ENCODE measurements at regions not wholly inside any gene's neighbourhood (a gene's known extent, or its start where the extent isn't known, plus 50 kb on each side); places are given as distances from the start of the nearest gene placed in this dataset.

GRCh38 chr2:239462191-239462515, 61.3 kb upstream of the HDAC4 start:
- ATAC-seq (ENCODE audit: poor library complexity) (no peak), DNase-seq (peak in 1 of 14 experiments; percentile 14)
- Histone ChIP-seq H3K36me3 (ENCODE audit: insufficient read depth, low read length) (no peaks in the 10 kb centered on the region), H3K9me3 (ENCODE audit: control insufficient read depth in 1 of 2, insufficient read depth in 1 of 2, low read length in 2 of 2) (no peaks in the 10 kb centered on the region), H3K27me3 (ENCODE audit: control insufficient read depth in 1 of 2, insufficient read depth in 2 of 2, low read length in 2 of 2) (no peaks in the 10 kb centered on the region), H3K4me3 (ENCODE audit: low read length) (no peak overlapping the region), H3K27ac (ENCODE audit: low read depth in 1 of 2, low read length in 2 of 2) (no peak overlapping the region), H3K4me1 (ENCODE audit: insufficient read depth, low read length) (peaks cover 5% of the 10 kb centered on the region)
- Mint-ChIP-seq H3K9me3 (no peaks in the 10 kb centered on the region), H3K4me1 (ENCODE audit: low read depth) (no peaks in the 10 kb centered on the region), H3K36me3 (ENCODE audit: low read depth) (no peaks in the 10 kb centered on the region), H3K27me3 (peaks cover 4% of the 10 kb centered on the region), H3K27ac (no peak overlapping the region), H3K4me3 (no peak overlapping the region)
- ChIA-PET CTCF (no interaction called here), POLR2A (no interaction called here)
- no peak for TF ChIP-seq CTCF (IDR thresholded peaks at IDR 0.05)
- intact Hi-C loops (cut with DNase I, micrococcal nuclease) = no loop called here

DNA sequence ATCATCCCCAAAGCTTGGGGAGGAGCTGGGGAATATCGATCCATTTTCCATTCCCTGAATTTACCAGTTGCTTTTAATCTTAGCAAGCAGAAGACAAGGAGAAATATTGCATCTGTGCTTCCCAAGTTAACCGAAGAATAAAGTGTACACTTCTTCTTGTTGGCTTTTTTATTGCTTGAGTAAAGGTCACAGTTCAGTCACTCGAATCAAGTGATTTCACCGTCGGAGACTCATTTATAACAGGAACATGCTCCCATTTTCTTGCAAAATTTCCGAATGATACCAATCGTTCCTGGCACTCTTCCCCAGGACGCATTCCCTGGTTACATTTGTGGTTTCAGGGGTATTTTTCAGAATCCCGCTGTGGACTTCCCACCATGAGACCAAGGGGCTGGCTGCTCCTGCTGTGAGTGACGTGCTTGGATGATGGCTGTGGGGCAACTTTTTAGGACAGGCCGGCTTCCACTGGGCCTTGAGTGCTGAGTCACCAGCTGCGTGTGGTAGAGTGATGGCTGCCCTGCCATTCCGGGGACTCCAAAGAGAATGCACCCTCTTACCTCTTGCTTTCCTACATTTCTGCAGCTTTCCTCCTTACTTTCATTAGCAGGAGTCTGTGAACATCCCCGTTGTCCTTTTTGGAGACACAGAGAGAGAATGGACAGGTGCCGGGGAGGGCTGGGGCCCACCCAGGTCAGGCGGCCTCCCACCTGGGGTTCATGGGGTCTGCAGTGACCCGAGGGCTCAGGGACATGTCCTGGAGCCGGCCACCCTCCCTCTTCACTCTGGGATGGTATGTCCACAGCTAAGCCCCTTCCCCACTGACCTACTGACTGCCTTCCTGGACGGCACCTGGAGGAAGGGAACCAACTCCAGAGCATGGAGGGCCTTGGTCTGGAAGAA, 60.7 kb upstream of the HDAC4 start:
- Mint-ChIP-seq H3K4me1 (ENCODE audit: low read depth) (no peaks in the 10 kb centered on the region), H3K36me3 (ENCODE audit: low read depth) (no peaks in the 10 kb centered on the region), H3K4me3 (no peak overlapping the region), H3K27me3 (peaks cover 4% of the 10 kb centered on the region), H3K9me3 (no peaks in the 10 kb centered on the region), H3K27ac (no peak overlapping the region)
- DNase-seq = peak in 1 of 14 experiments; percentile 5
- Histone ChIP-seq H3K27me3 (ENCODE audit: control insufficient read depth in 1 of 2, insufficient read depth in 2 of 2, low read length in 2 of 2) (peaks cover 0 to 2% of the 10 kb centered on the region in 2 experiments), H3K36me3 (ENCODE audit: insufficient read depth, low read length) (no peaks in the 10 kb centered on the region), H3K4me3 (ENCODE audit: low read length) (no peak overlapping the region), H3K9me3 (ENCODE audit: control insufficient read depth in 1 of 2, insufficient read depth in 1 of 2, low read length in 2 of 2) (no peaks in the 10 kb centered on the region), H3K4me1 (ENCODE audit: insufficient read depth, low read length) (peaks cover 5% of the 10 kb centered on the region), H3K27ac (ENCODE audit: low read depth in 1 of 2, low read length in 2 of 2) (no peak overlapping the region)
- ChIA-PET POLR2A (no interaction called here), CTCF (no interaction called here)
- intact Hi-C loops (cut with DNase I, micrococcal nuclease) = no loop called here
- ATAC-seq (ENCODE audit: poor library complexity) = no peak
- no peak for TF ChIP-seq CTCF (IDR thresholded peaks at IDR 0.05)

GRCh38 chr2:239460780-239461179, 60.0 kb upstream of the HDAC4 start:
- Histone ChIP-seq H3K27ac (ENCODE audit: low read depth in 1 of 2, low read length in 2 of 2) (no peak overlapping the region), H3K9me3 (ENCODE audit: control insufficient read depth in 1 of 2, insufficient read depth in 1 of 2, low read length in 2 of 2) (peaks cover 0 to 2% of the 10 kb centered on the region in 2 experiments), H3K4me3 (ENCODE audit: low read length) (no peak overlapping the region), H3K27me3 (ENCODE audit: control insufficient read depth in 1 of 2, insufficient read depth in 2 of 2, low read length in 2 of 2) (peaks cover 0 to 7% of the 10 kb centered on the region in 2 experiments), H3K36me3 (ENCODE audit: insufficient read depth, low read length) (no peaks in the 10 kb centered on the region), H3K4me1 (ENCODE audit: insufficient read depth, low read length) (peaks cover 5% of the 10 kb centered on the region)
- Mint-ChIP-seq H3K27ac (no peak overlapping the region), H3K27me3 (peaks cover 7% of the 10 kb centered on the region), H3K9me3 (no peaks in the 10 kb centered on the region), H3K4me1 (ENCODE audit: low read depth) (no peaks in the 10 kb centered on the region), H3K36me3 (ENCODE audit: low read depth) (no peaks in the 10 kb centered on the region), H3K4me3 (no peak overlapping the region)
- CTCF ChIA-PET = no interaction called here
- TF ChIP-seq CTCF (IDR thresholded peaks at IDR 0.05) = no peak
- no peak for ATAC-seq (ENCODE audit: poor library complexity)
- POLR2A ChIA-PET = no interaction called here
- DNase-seq = no peak
- intact Hi-C loops (cut with DNase I, micrococcal nuclease) = no loop called here
